ENCODE measurements at regions not wholly inside any gene's neighbourhood (a gene's known extent, or its start where the extent isn't known, plus 50 kb on each side); places are given as distances from the start of the nearest gene placed in this dataset.

GRCh38 chr10:113985297-113985844, 58.3 kb upstream of the ADRB1 start:
- no peak for TF ChIP-seq CTCF (IDR thresholded peaks at IDR 0.05; ENCODE audit: low read depth, low read length, missing input control)
- no peak for TF ChIP-seq NR2F2 (IDR thresholded peaks at IDR 0.05)
- TF ChIP-seq MAX (IDR thresholded peaks at IDR 0.05) = no peak
- TF ChIP-seq YY1 (IDR thresholded peaks at IDR 0.05) = no peak
- no peak for TF ChIP-seq SP1 (IDR thresholded peaks at IDR 0.05)
- TF ChIP-seq FOXA2 (IDR thresholded peaks at IDR 0.05) = no peak
- no peak for TF ChIP-seq FOXA1 (IDR thresholded peaks at IDR 0.05)
- no peak for TF ChIP-seq GABPA (IDR thresholded peaks at IDR 0.05 in 1 of 2, conservative IDR thresholded peaks at IDR 0.05 in 1 of 2)
- no peak for TF ChIP-seq ZBTB33 (IDR thresholded peaks at IDR 0.05)
- no peak for TF ChIP-seq EGR1 (IDR thresholded peaks at IDR 0.05; ENCODE audit: low read depth in 2 of 2)
- no peak for TF ChIP-seq JUND (IDR thresholded peaks at IDR 0.05)
- no peak for TF ChIP-seq HNF4G (IDR thresholded peaks at IDR 0.05)
- no peak for TF ChIP-seq HNF4A (conservative IDR thresholded peaks at IDR 0.05)
- TF ChIP-seq REST (IDR thresholded peaks at IDR 0.05) = no peak
- no peak for TF ChIP-seq RAD21 (IDR thresholded peaks at IDR 0.05)
- TF ChIP-seq TAF1 (conservative IDR thresholded peaks at IDR 0.05) = no peak
- no peak for TF ChIP-seq ATF3 (IDR thresholded peaks at IDR 0.05)
- no peak for TF ChIP-seq RXRA (IDR thresholded peaks at IDR 0.05)
- Histone ChIP-seq H3K4me1 (ENCODE audit: control insufficient read depth in 4 of 4, insufficient read depth in 4 of 4, low read length in 3 of 4) (no peaks in the 10 kb centered on the region), H3K27me3 (ENCODE audit: control insufficient read depth in 4 of 4, insufficient read depth in 4 of 4, low read length in 3 of 4) (no peaks in the 10 kb centered on the region), H3K9ac (ENCODE audit: low read depth in 1 of 2, low read length in 2 of 2) (no peak overlapping the region), H3K36me3 (ENCODE audit: control insufficient read depth in 4 of 4, insufficient read depth in 3 of 4, low read depth in 1 of 4, low read length in 3 of 4) (no peaks in the 10 kb centered on the region), H3K4me3 (ENCODE audit: low read depth in 1 of 3, low read length in 3 of 3) (no peak overlapping the region), H3K9me3 (ENCODE audit: control insufficient read depth in 4 of 4, low read length in 3 of 4) (no peaks in the 10 kb centered on the region), H3K27ac (ENCODE audit: low read depth in 1 of 2, low read length in 2 of 2) (no peak overlapping the region)
- WGBS = 95% methylated on average over 5 of the region's 5 CpGs
- DNase-seq (ENCODE audit: low spot score) = no peak

Measured in liver (tissue), 8 donors.